Heart left ventricle (tissue), 13 donors: ENCODE measurements at regions not wholly inside any gene's neighbourhood (a gene's known extent, or its start where the extent isn't known, plus 50 kb on each side); places are given as distances from the start of the nearest gene placed in this dataset.

Source experiments
- POLR2A ChIP-seq, 2 donors: fragments of 450-650 bp; IDR thresholded peaks; one replicate each; pipeline ENCODE4 v1.6.1; 2017; ENCODE audit warnings: antibody characterized with exemption in 2 of 2, mild to moderate bottlenecking in 2 of 2, moderate library complexity in 2 of 2
- TF ChIP-seq, protein P1 (sequence below), 12 donors: fragments of 200-600 bp; sonication (generic) in 4 of 12; IDR thresholded peaks; one replicate each; pipeline versions ENCODE4 v1.5.0 to v1.8.0; 2018 to 2022; ENCODE audit warnings: antibody characterized with exemption in 12 of 12, mild to moderate bottlenecking in 5 of 12
- donor health status: ischemic (EF 13 %, LVEDD 7.1; RV severe dilation, severe dysfunction).
- donor health status: DM: no; HTN: yes; CAD: no.
- donor health status: DM: no; HTN: no; CAD: no.
- donor health status: ischemic (EF 25% LVEDD 6.9; RV normal size, moderate dysfunction).
- donor health status: ischemic (EF 25% LVEDD 5.7; RV mildly dilated, moderate dysfunction).
- donor health status: ischemic (EF 35%, LVEDD 5.7; RV mildly dilated, moderate dysfunction).
- donor health status: nonischemic (EF 11% LVEDD 7.7; RV severe dilation, severe dysfunction).
- donor health status: DM: yes; HTN: yes; CAD: no.
- donor health status: PGD.
- donor health status: ischemic (EF 29% LVEDD 5.4; RV normal size, mild dysfunction).
- donor health status: nonischemic (EF 23%, LVEDD 6.1; RV moderate dilation, normal function).

GRCh38 chr2:100753881-100754280 lies 66.1 kb upstream of the NPAS2 start:
- TF ChIP-seq, protein P1, sequence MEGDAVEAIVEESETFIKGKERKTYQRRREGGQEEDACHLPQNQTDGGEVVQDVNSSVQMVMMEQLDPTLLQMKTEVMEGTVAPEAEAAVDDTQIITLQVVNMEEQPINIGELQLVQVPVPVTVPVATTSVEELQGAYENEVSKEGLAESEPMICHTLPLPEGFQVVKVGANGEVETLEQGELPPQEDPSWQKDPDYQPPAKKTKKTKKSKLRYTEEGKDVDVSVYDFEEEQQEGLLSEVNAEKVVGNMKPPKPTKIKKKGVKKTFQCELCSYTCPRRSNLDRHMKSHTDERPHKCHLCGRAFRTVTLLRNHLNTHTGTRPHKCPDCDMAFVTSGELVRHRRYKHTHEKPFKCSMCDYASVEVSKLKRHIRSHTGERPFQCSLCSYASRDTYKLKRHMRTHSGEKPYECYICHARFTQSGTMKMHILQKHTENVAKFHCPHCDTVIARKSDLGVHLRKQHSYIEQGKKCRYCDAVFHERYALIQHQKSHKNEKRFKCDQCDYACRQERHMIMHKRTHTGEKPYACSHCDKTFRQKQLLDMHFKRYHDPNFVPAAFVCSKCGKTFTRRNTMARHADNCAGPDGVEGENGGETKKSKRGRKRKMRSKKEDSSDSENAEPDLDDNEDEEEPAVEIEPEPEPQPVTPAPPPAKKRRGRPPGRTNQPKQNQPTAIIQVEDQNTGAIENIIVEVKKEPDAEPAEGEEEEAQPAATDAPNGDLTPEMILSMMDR (IDR thresholded peaks at IDR 0.05): no peak
- no peak for TF ChIP-seq POLR2A (IDR thresholded peaks at IDR 0.05)
